ENCODE measurements at regions not wholly inside any gene's neighbourhood (a gene's known extent, or its start where the extent isn't known, plus 50 kb on each side); places are given as distances from the start of the nearest gene placed in this dataset.
"Not testable (repeated sequence)": the region's sequence is repeated elsewhere in the genome, so short reads cannot be mapped to it uniquely, and the experiment has no call there.

DNA sequence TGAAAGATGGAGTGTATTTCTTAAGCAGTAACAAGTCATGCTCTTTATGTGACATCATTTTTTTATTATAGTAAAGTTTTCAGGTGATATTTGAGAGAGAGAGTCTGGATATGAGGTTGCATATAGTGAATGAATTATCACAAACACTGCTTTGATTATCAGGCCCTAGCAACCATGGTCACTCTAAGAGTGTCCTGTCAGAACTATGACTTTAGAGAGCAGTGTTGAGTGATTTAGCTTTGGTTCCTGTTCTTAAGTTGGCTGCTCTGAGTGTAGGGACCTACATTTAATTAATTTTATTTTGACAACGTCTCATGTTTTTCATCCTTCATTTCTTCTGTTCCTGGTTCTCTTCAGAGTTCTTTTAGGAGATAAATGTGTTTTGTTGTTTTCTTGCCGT is 275.5 kb downstream of the KCNJ3 start:
- no peak for ATAC-seq (ENCODE audit: low read depth in 2 of 2)
- no peak overlapping the region for H3K4me3 ChIP-seq (ENCODE audit: low read depth, low read length)
- no peaks in the 10 kb centered on the region for H3K36me3 ChIP-seq (ENCODE audit: control insufficient read depth, insufficient read depth, low read length)
- H3K36me3 Mint-ChIP-seq = no peaks in the 10 kb centered on the region
- no peaks in the 10 kb centered on the region for H3K4me1 Mint-ChIP-seq
- H3K4me1 ChIP-seq (ENCODE audit: control insufficient read depth, insufficient read depth, low read length, poor library complexity, severe bottlenecking) = no peaks in the 10 kb centered on the region
- no peak overlapping the region for H3K27ac ChIP-seq (ENCODE audit: insufficient read depth, low read length, poor library complexity, severe bottlenecking)
- H3K9me3 ChIP-seq (ENCODE audit: control insufficient read depth in 2 of 2, low read length in 2 of 2) = no peaks in the 10 kb centered on the region
- peaks cover 0 to 8% (median 0%) of the 10 kb centered on the region in 7 donors for H3K9me3 Mint-ChIP-seq
- no peak overlapping the region for H3K4me3 Mint-ChIP-seq
- DNase-seq = no peak
- H3K27me3 Mint-ChIP-seq = peaks cover 5% of the 10 kb centered on the region
- no peak overlapping the region for H3K27ac Mint-ChIP-seq
- no peaks in the 10 kb centered on the region for H3K27me3 ChIP-seq (ENCODE audit: control insufficient read depth, insufficient read depth, low read length)

DNA sequence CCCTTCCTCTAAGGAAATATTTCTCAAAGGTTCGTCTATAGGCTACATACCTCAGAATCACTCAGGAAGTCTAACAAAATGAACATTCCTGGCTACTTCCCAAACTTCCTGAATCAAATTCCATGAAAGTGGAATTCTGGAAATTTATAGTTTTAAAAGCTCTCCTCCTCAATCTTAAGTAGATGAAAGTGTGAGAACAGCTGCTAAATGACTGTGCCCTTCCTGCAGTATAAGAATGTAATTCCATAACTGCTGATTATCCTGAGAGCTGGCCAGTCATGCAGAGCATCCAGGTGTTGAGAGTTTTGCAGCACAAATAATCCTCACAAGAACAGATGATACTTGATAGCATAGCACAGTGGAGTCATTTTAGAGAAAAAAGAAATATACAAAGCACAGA is 265.0 kb downstream of the KCNJ3 start:
- H3K27me3 ChIP-seq (ENCODE audit: control insufficient read depth, insufficient read depth, low read length) = no peaks in the 10 kb centered on the region
- no peak for DNase-seq
- Mint-ChIP-seq H3K4me1 (no peaks in the 10 kb centered on the region), H3K36me3 (no peaks in the 10 kb centered on the region), H3K9me3 (peaks cover 1 to 11% (median 7%) of the 10 kb centered on the region in 7 donors), H3K27ac (no peak overlapping the region), H3K4me3 (no peak overlapping the region), H3K27me3 (no peaks in the 10 kb centered on the region)
- ATAC-seq (ENCODE audit: low read depth in 2 of 2) = no peak
- no peak overlapping the region for H3K4me3 ChIP-seq (ENCODE audit: low read depth, low read length)
- no peaks in the 10 kb centered on the region for H3K9me3 ChIP-seq (ENCODE audit: control insufficient read depth in 2 of 2, low read length in 2 of 2)
- H3K36me3 ChIP-seq (ENCODE audit: control insufficient read depth, insufficient read depth, low read length) = no peaks in the 10 kb centered on the region
- H3K27ac ChIP-seq (ENCODE audit: insufficient read depth, low read length, poor library complexity, severe bottlenecking) = no peak overlapping the region
- no peaks in the 10 kb centered on the region for H3K4me1 ChIP-seq (ENCODE audit: control insufficient read depth, insufficient read depth, low read length, poor library complexity, severe bottlenecking)

DNA sequence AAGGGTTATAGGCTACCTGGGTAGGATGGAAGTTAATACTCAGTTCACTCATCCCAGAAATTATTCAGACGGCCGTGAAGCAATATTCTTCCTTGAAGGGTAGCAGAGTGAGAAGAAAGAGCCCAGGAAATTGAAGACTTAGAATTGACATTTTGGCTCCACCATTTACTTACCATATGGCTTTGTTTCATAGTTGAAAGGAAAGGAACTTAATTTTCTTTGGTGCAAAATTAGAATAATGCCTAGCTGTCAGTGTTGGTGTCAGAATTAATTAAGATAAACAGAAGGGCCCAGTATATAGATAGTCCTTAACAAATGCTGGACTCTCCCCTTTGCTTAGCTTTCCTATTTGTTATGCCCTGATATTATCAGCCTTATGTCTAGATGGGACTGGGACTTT is 263.2 kb downstream of the KCNJ3 start:
- ATAC-seq (ENCODE audit: low read depth in 2 of 2) (no peak), DNase-seq (no peak)
- no peaks in the 10 kb centered on the region for H3K36me3 ChIP-seq (ENCODE audit: control insufficient read depth, insufficient read depth, low read length)
- no peak overlapping the region for H3K4me3 ChIP-seq (ENCODE audit: low read depth, low read length)
- no peaks in the 10 kb centered on the region for H3K4me1 ChIP-seq (ENCODE audit: control insufficient read depth, insufficient read depth, low read length, poor library complexity, severe bottlenecking)
- Mint-ChIP-seq H3K27ac (no peak overlapping the region), H3K9me3 (peaks cover 3 to 17% (median 9%) of the 10 kb centered on the region in 7 donors), H3K4me3 (no peak overlapping the region), H3K27me3 (no peaks in the 10 kb centered on the region), H3K36me3 (no peaks in the 10 kb centered on the region), H3K4me1 (no peaks in the 10 kb centered on the region)
- H3K9me3 ChIP-seq (ENCODE audit: control insufficient read depth in 2 of 2, low read length in 2 of 2) = no peaks in the 10 kb centered on the region
- H3K27ac ChIP-seq (ENCODE audit: insufficient read depth, low read length, poor library complexity, severe bottlenecking) = no peak overlapping the region
- H3K27me3 ChIP-seq (ENCODE audit: control insufficient read depth, insufficient read depth, low read length) = no peaks in the 10 kb centered on the region

DNA sequence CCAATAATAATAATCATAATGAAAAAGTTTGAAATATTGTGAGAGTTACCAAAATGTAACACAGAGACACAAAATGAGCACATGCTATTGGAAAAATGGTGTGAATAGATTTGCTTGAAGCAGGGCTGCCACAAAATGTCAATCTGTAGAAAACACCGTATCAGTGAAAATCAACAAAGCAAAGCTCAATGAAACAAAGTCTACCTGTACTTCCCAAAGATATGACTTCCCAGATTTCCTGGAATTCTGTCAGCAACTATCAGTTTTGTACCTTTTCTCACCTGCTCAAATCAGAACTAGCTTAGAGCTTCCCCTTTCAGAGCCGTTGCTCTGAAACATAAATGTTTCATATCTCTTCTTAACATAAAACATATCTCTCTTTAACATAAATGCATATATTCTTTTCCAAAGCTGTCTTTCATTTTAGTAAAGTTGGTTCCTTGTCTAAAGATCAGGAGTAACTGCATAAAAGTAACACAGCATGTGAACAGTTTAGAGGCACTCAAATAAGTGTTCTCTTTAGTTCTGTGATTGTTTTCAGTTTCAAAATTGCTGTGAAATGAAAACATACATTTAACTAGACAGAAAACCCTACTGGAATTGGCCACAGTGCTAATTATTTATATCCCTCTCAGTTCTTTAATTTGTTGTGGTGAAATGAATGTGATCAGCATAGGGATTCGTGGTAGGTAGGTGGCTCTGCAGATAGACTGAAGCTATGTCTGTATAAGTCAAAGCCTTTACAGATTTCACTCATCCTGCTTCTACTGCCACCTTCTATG is 262.5 kb downstream of the KCNJ3 start:
- Histone ChIP-seq H3K9me3 (ENCODE audit: control insufficient read depth in 2 of 2, low read length in 2 of 2) (no peaks in the 10 kb centered on the region), H3K4me3 (ENCODE audit: low read depth, low read length) (no peak overlapping the region), H3K27ac (ENCODE audit: insufficient read depth, low read length, poor library complexity, severe bottlenecking) (no peak overlapping the region), H3K36me3 (ENCODE audit: control insufficient read depth, insufficient read depth, low read length) (no peaks in the 10 kb centered on the region), H3K27me3 (ENCODE audit: control insufficient read depth, insufficient read depth, low read length) (no peaks in the 10 kb centered on the region), H3K4me1 (ENCODE audit: control insufficient read depth, insufficient read depth, low read length, poor library complexity, severe bottlenecking) (no peaks in the 10 kb centered on the region)
- Mint-ChIP-seq H3K9me3 (peaks cover 3 to 17% (median 8%) of the 10 kb centered on the region in 7 donors), H3K36me3 (no peaks in the 10 kb centered on the region), H3K27me3 (no peaks in the 10 kb centered on the region), H3K4me3 (no peak overlapping the region), H3K4me1 (no peaks in the 10 kb centered on the region), H3K27ac (no peak overlapping the region)
- DNase-seq = no peak
- ATAC-seq (ENCODE audit: low read depth in 2 of 2) = no peak

DNA sequence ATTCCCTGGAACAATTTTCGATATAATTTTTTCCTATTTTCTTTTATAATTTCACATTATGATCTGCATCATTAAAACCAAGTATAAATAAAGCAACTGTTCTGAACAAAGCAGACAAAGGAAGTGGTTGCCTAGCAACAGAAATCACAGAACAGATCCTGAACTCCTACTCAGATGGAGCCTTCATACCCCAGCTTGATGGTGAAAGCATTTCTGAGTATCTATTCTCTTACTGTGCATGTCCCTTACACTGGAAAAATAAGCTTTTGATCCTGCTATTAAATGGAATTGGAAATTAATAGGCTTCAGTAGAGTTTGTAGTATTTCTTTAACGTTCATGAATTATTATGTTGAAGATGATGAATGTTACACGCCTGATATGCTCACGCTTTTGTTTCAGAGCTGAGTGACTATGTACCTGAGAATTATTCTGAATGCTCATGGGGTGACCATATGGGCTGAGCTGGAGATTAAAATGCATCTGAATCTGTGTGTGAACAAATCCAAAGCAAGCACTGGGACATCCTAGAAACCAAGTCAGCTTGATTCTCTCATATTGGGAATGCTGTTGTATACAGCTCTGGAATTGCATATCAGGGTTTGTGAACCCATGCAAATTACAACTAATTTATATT is 254.0 kb downstream of the KCNJ3 start:
- Mint-ChIP-seq H3K4me1 (no peaks in the 10 kb centered on the region), H3K9me3 (peaks cover 0 to 6% (median 0%) of the 10 kb centered on the region in 7 donors), H3K27me3 (no peaks in the 10 kb centered on the region), H3K27ac (no peak overlapping the region), H3K36me3 (no peaks in the 10 kb centered on the region), H3K4me3 (no peak overlapping the region)
- no peaks in the 10 kb centered on the region for H3K9me3 ChIP-seq (ENCODE audit: control insufficient read depth in 2 of 2, low read length in 2 of 2)
- no peaks in the 10 kb centered on the region for H3K27me3 ChIP-seq (ENCODE audit: control insufficient read depth, insufficient read depth, low read length)
- DNase-seq (no peak), ATAC-seq (ENCODE audit: low read depth in 2 of 2) (no peak)
- no peaks in the 10 kb centered on the region for H3K36me3 ChIP-seq (ENCODE audit: control insufficient read depth, insufficient read depth, low read length)
- no peak overlapping the region for H3K27ac ChIP-seq (ENCODE audit: insufficient read depth, low read length, poor library complexity, severe bottlenecking)
- no peak overlapping the region for H3K4me3 ChIP-seq (ENCODE audit: low read depth, low read length)
- no peaks in the 10 kb centered on the region for H3K4me1 ChIP-seq (ENCODE audit: control insufficient read depth, insufficient read depth, low read length, poor library complexity, severe bottlenecking)

DNA sequence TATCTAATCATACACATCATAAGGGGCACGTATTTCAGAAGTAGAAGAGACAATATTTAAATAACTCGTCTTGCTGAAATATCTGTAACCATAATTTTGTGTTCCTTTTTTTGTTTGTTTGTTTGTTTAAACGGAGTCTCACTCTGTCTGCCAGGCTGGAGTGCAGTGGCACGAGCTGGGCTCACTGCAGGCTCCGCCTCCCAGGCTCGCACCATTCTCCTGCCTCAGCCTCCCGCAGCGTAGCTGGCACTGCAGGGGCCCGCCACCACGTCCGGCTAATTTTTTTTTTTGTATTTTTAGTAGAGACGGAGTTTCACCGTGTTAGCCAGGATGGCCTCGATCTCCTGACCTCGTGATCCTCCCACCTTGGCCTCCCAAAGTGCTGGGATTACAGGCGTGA is 248.9 kb downstream of the KCNJ3 start:
- not testable (repeated sequence) for H3K27ac Mint-ChIP-seq; ATAC-seq (ENCODE audit: low read depth in 2 of 2); H3K4me3 Mint-ChIP-seq; H3K27me3 ChIP-seq (ENCODE audit: control insufficient read depth, insufficient read depth, low read length); H3K9me3 ChIP-seq (ENCODE audit: control insufficient read depth in 2 of 2, low read length in 2 of 2); H3K36me3 Mint-ChIP-seq; H3K4me1 Mint-ChIP-seq; H3K27me3 Mint-ChIP-seq; H3K36me3 ChIP-seq (ENCODE audit: control insufficient read depth, insufficient read depth, low read length); H3K4me3 ChIP-seq (ENCODE audit: low read depth, low read length); H3K27ac ChIP-seq (ENCODE audit: insufficient read depth, low read length, poor library complexity, severe bottlenecking); DNase-seq; H3K4me1 ChIP-seq (ENCODE audit: control insufficient read depth, insufficient read depth, low read length, poor library complexity, severe bottlenecking); H3K9me3 Mint-ChIP-seq

DNA sequence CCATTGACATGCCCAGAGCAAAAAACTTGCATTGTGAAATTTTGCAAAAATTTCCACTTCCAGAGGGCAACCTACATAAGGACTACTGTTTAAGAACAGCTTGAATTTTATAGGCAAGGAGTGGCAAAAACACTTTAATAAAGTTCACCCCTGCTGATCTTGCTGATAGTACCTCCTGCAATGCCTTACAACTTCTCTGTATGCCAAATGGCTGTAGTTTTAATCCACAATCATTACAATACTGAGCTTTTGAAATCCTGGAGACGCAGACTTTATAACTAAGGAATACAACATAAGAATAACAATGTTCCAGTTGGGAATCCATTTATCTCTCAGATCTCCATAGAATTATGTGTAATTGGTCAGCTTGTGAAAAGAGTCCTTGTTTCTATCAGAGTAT is 247.5 kb downstream of the KCNJ3 start:
- Histone ChIP-seq H3K4me1 (ENCODE audit: control insufficient read depth, insufficient read depth, low read length, poor library complexity, severe bottlenecking) (no peaks in the 10 kb centered on the region), H3K9me3 (ENCODE audit: control insufficient read depth in 2 of 2, low read length in 2 of 2) (no peaks in the 10 kb centered on the region), H3K36me3 (ENCODE audit: control insufficient read depth, insufficient read depth, low read length) (no peaks in the 10 kb centered on the region), H3K27ac (ENCODE audit: insufficient read depth, low read length, poor library complexity, severe bottlenecking) (no peak overlapping the region), H3K4me3 (ENCODE audit: low read depth, low read length) (no peak overlapping the region), H3K27me3 (ENCODE audit: control insufficient read depth, insufficient read depth, low read length) (no peaks in the 10 kb centered on the region)
- DNase-seq (no peak), ATAC-seq (ENCODE audit: low read depth in 2 of 2) (no peak)
- H3K27ac Mint-ChIP-seq = no peak overlapping the region
- peaks cover 0 to 3% (median 0%) of the 10 kb centered on the region in 7 donors for H3K9me3 Mint-ChIP-seq
- no peaks in the 10 kb centered on the region for H3K4me1 Mint-ChIP-seq
- H3K36me3 Mint-ChIP-seq = no peaks in the 10 kb centered on the region
- H3K4me3 Mint-ChIP-seq = no peak overlapping the region
- H3K27me3 Mint-ChIP-seq = no peaks in the 10 kb centered on the region

DNA sequence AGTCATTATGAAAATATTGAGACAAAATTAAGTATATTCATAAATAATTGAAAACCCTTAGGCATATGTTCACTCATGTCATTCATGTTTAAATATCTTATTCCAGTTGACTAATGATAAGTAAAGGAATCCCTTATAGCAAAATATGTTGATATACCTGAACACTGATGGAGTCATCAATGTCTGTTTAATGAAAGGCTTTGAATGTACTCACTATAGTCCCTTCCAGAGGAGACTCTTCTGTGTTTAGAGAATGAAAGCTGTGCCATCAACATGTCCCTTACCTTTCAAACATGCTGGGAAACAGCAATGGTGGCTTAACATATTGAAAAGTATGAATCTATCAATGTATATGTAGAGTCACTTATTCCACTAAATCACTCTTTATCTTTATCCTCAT is 242.9 kb downstream of the KCNJ3 start:
- Mint-ChIP-seq H3K4me3 (no peak overlapping the region), H3K36me3 (no peaks in the 10 kb centered on the region), H3K27ac (no peak overlapping the region), H3K27me3 (no peaks in the 10 kb centered on the region), H3K4me1 (no peaks in the 10 kb centered on the region), H3K9me3 (peaks cover 0 to 3% (median 0%) of the 10 kb centered on the region in 7 donors)
- no peak overlapping the region for H3K27ac ChIP-seq (ENCODE audit: insufficient read depth, low read length, poor library complexity, severe bottlenecking)
- H3K9me3 ChIP-seq (ENCODE audit: control insufficient read depth in 2 of 2, low read length in 2 of 2) = no peaks in the 10 kb centered on the region
- no peaks in the 10 kb centered on the region for H3K4me1 ChIP-seq (ENCODE audit: control insufficient read depth, insufficient read depth, low read length, poor library complexity, severe bottlenecking)
- no peak overlapping the region for H3K4me3 ChIP-seq (ENCODE audit: low read depth, low read length)
- H3K36me3 ChIP-seq (ENCODE audit: control insufficient read depth, insufficient read depth, low read length) = no peaks in the 10 kb centered on the region
- H3K27me3 ChIP-seq (ENCODE audit: control insufficient read depth, insufficient read depth, low read length) = no peaks in the 10 kb centered on the region
- DNase-seq = no peak
- no peak for ATAC-seq (ENCODE audit: low read depth in 2 of 2)

Data from CD4-positive, CD25-positive, alpha-beta regulatory T cell (primary cell).